Brain microvascular endothelial cell (primary cell): ENCODE measurements at regions not wholly inside any gene's neighbourhood (a gene's known extent, or its start where the extent isn't known, plus 50 kb on each side); places are given as distances from the start of the nearest gene placed in this dataset.
A peak's percentile ranks its signal among the peaks of the same experiment; 100 is the strongest.

Source experiments
- DNase-seq: peaks from one replicate; pipeline ENCODE4 v3.0.0-alpha.2; 2020
- H3K27ac ChIP-seq: fragments of 250-450 bp; sonication (Bioruptor Pico); 2 replicates; pipeline ENCODE4 v1.5.1; 2020; ENCODE audit warnings: mild to moderate bottlenecking, moderate library complexity
- H3K27me3 ChIP-seq: fragments of 250-450 bp; sonication (Bioruptor Pico); replicated peaks from 2 replicates; pipeline ENCODE4 v1.5.1; 2020; ENCODE audit warnings: mild to moderate bottlenecking
- H3K36me3 ChIP-seq: fragments of 250-450 bp; sonication (Bioruptor Pico); replicated peaks from 2 replicates; pipeline ENCODE4 v1.5.1; 2020; ENCODE audit warnings: mild to moderate bottlenecking
- H3K4me3 ChIP-seq: 2 replicates; pipeline ENCODE4 v1.5.1; 2011; ENCODE audit warnings: low read depth, mild to moderate bottlenecking, control low read depth, low read length, moderate library complexity
- CTCF ChIP-seq: IDR thresholded peaks from 2 replicates; pipeline ENCODE4 v1.5.1; 2011; ENCODE audit warnings: low read depth, mild to moderate bottlenecking, moderate library complexity, low read length, control low read depth, inconsistent platforms; ENCODE audit errors: missing control alignments
- in situ Hi-C: cut with HindIII; loops from 2 replicates; pipeline ENCODE4 v1.10.0; 2017; ENCODE audit warnings: low sequenced_read_pairs, low pct_ligation_motif_present

- no peak for TF ChIP-seq CTCF
- peak; percentile 76 for DNase-seq
- H3K4me3 ChIP-seq: no peak overlapping the region
- in situ Hi-C loops: no loop called here
- no peaks in the 10 kb centered on the region for H3K36me3 ChIP-seq
- no peaks in the 10 kb centered on the region for H3K27me3 ChIP-seq
- H3K27ac ChIP-seq: no peak overlapping the region
These were observed 81.0 kb upstream of the TMEM17 start for GRCh38 chr2:62586981-62587380.

GRCh38 chr2:62578803-62579640, 73.0 kb upstream of the TMEM17 start:
- peak; percentile 73 for DNase-seq
- Histone ChIP-seq H3K27ac (peak overlapping the region; percentile 92), H3K36me3 (no peaks in the 10 kb centered on the region), H3K27me3 (no peaks in the 10 kb centered on the region), H3K4me3 (no peak overlapping the region)
- TF ChIP-seq CTCF: no peak
- in situ Hi-C loops: no loop called here

GRCh38 chr2:62577994-62578781, 72.2 kb upstream of the TMEM17 start:
- no peak for TF ChIP-seq CTCF
- Histone ChIP-seq H3K36me3 (no peaks in the 10 kb centered on the region), H3K27me3 (no peaks in the 10 kb centered on the region), H3K27ac (peak overlapping the region; percentile 92), H3K4me3 (no peak overlapping the region)
- DNase-seq: peak; percentile 82
- in situ Hi-C loops: no loop called here

GRCh38 chr2:62576276-62576939, 70.4 kb upstream of the TMEM17 start:
- Histone ChIP-seq H3K27ac (no peak overlapping the region), H3K36me3 (no peaks in the 10 kb centered on the region), H3K27me3 (no peaks in the 10 kb centered on the region), H3K4me3 (no peak overlapping the region)
- in situ Hi-C loops: no loop called here
- TF ChIP-seq CTCF: no peak
- DNase-seq: no peak

- Histone ChIP-seq H3K4me3 (no peak overlapping the region), H3K27ac (no peak overlapping the region), H3K36me3 (no peaks in the 10 kb centered on the region), H3K27me3 (no peaks in the 10 kb centered on the region)
- in situ Hi-C loops: no loop called here
- no peak for DNase-seq
- no peak for TF ChIP-seq CTCF
These were observed 67.9 kb upstream of the TMEM17 start for GRCh38 chr2:62573936-62574335.
